Neural progenitor cell (in vitro differentiated cells): ENCODE measurements at regions not wholly inside any gene's neighbourhood (a gene's known extent, or its start where the extent isn't known, plus 50 kb on each side); places are given as distances from the start of the nearest gene placed in this dataset.
A peak's percentile ranks its signal among the peaks of the same experiment; 100 is the strongest.

ENCODE experiments used
- CTCF ChIP-seq: fragments of 200-600 bp; sonication (generic); IDR thresholded peaks from 2 replicates; pipeline ENCODE4 v1.5.1; 2017; ENCODE audit warnings: antibody characterized with exemption, mild to moderate bottlenecking
- EZH2 ChIP-seq: fragments of 200-600 bp; sonication (generic); IDR thresholded peaks from 2 replicates; pipeline ENCODE4 v1.6.1; 2017; ENCODE audit warnings: antibody characterized with exemption, mild to moderate bottlenecking, moderate library complexity
- EZH2phosphoT487 ChIP-seq: fragments of 200-600 bp; sonication (generic); IDR thresholded peaks from 2 replicates; pipeline ENCODE4 v1.6.1; 2017; ENCODE audit warnings: antibody characterized with exemption

DNA sequence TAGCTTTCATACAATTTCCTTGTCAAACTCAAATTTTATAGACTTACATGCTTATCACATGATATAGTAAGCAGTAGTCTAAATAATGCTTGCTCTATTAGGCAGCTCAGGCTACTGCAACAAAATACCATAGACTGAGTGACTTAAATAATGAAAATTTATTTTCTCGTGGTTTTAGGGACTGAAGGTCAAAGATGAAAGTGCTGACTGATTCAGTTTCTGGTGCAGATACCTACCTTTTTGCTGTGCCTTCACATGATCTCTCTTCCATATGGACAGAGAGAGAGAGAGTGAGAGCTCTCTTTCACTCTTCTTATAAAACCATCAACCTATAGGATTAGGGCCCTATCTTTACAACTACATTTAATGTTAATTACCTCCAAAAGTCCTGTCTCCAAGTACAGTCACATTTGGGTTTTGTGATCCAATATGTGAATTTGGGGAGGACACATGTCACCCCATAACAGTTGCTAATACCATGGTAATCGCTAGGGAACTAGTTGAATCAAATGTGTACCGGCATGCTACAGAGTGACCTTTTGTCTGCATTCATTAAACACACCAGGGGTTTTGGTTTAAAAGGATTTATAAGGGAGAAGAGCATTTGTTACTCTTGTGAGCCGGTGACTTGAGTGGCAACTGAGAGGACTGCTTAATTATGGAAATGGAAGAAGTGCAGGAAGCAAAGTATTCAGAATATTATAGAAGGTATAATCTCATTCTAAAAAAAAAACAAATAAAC lies 723.4 kb upstream of the LRRTM4 start:
- no peak for TF ChIP-seq CTCF
- TF ChIP-seq EZH2 = no peak
- TF ChIP-seq EZH2phosphoT487 = peak; percentile 69
